Neural progenitor cell (in vitro differentiated cells): ENCODE measurements at regions not wholly inside any gene's neighbourhood (a gene's known extent, or its start where the extent isn't known, plus 50 kb on each side); places are given as distances from the start of the nearest gene placed in this dataset.

ENCODE experiments used
- DNase-seq: peaks from one replicate; pipeline ENCODE4 v3.0.0-alpha.2; 2016; ENCODE audit warnings: low spot score
- H2AFZ ChIP-seq: fragments of 200-600 bp; sonication (generic); replicated peaks from 2 replicates; pipeline ENCODE4 v1.6.1; 2016; ENCODE audit warnings: antibody characterized with exemption
- H3F3A ChIP-seq: fragments of 200-600 bp; sonication (generic); 2 replicates; pipeline ENCODE4 v1.6.1; 2016; ENCODE audit warnings: antibody characterized with exemption, low read depth
- H3K27ac ChIP-seq: fragments of 200-600 bp; sonication (generic); 2 replicates; pipeline ENCODE4 v1.5.1; 2016; ENCODE audit warnings: mild to moderate bottlenecking
- H3K27me3 ChIP-seq: fragments of 200-600 bp; sonication (generic); 2 replicates; pipeline ENCODE4 v1.6.1; 2016; ENCODE audit warnings: mild to moderate bottlenecking, moderate library complexity
- H3K36me3 ChIP-seq: fragments of 200-600 bp; sonication (generic); 2 replicates; pipeline ENCODE4 v1.5.1; 2016
- H3K4me1 ChIP-seq: fragments of 200-600 bp; sonication (generic); 2 replicates; pipeline ENCODE4 v1.6.1; 2016; ENCODE audit warnings: mixed run types
- H3K4me2 ChIP-seq: fragments of 200-600 bp; sonication (generic); 2 replicates; pipeline ENCODE4 v1.6.1; 2016
- H3K4me3 ChIP-seq: fragments of 200-600 bp; sonication (generic); 2 replicates; pipeline ENCODE4 v1.5.1; 2016
- H3K79me2 ChIP-seq: fragments of 200-600 bp; sonication (generic); 2 replicates; pipeline ENCODE4 v1.6.1; 2016; ENCODE audit warnings: low read depth
- H3K9ac ChIP-seq: fragments of 200-600 bp; sonication (generic); 2 replicates; pipeline ENCODE4 v1.6.1; 2016
- H3K9me3 ChIP-seq: fragments of 200-600 bp; sonication (generic); 2 replicates; pipeline ENCODE4 v1.5.1; 2016; ENCODE audit warnings: low read depth
- H4K20me1 ChIP-seq: fragments of 200-600 bp; sonication (generic); 2 replicates; pipeline ENCODE4 v1.6.1; 2016; ENCODE audit warnings: low read depth
- H3K27ac Mint-ChIP-seq: 3 replicates; pipeline ENCODE4 v1.8.0; 2021; ENCODE audit warnings: mixed read lengths
- H3K27me3 Mint-ChIP-seq: 2 replicates; pipeline ENCODE4 v1.8.0; 2022; ENCODE audit warnings: low read depth, mild to moderate bottlenecking, inconsistent platforms, moderate library complexity, mixed read lengths; ENCODE audit not compliant: insufficient read depth
- H3K36me3 Mint-ChIP-seq: 3 replicates; pipeline ENCODE4 v1.8.0; 2021; ENCODE audit warnings: mixed read lengths
- H3K4me1 Mint-ChIP-seq: 3 replicates; pipeline ENCODE4 v1.8.0; 2021; ENCODE audit warnings: mixed read lengths
- H3K4me3 Mint-ChIP-seq: 3 replicates; pipeline ENCODE4 v1.8.0; 2021; ENCODE audit warnings: mild to moderate bottlenecking, moderate library complexity, mixed read lengths
- H3K9me3 Mint-ChIP-seq: 3 replicates; pipeline ENCODE4 v1.8.0; 2020; ENCODE audit warnings: mixed read lengths
- CTCF ChIP-seq: fragments of 200-600 bp; sonication (generic); IDR thresholded peaks from 2 replicates; pipeline ENCODE4 v1.5.1; 2017; ENCODE audit warnings: antibody characterized with exemption, mild to moderate bottlenecking
- EZH2 ChIP-seq: fragments of 200-600 bp; sonication (generic); IDR thresholded peaks from 2 replicates; pipeline ENCODE4 v1.6.1; 2017; ENCODE audit warnings: antibody characterized with exemption, mild to moderate bottlenecking, moderate library complexity
- EZH2phosphoT487 ChIP-seq: fragments of 200-600 bp; sonication (generic); IDR thresholded peaks from 2 replicates; pipeline ENCODE4 v1.6.1; 2017; ENCODE audit warnings: antibody characterized with exemption

- Histone ChIP-seq H3K4me2 (no peak overlapping the region), H3K4me3 (no peak overlapping the region), H3K27ac (no peak overlapping the region), H3K36me3 (no peaks in the 10 kb centered on the region), H4K20me1 (no peaks in the 10 kb centered on the region), H3K4me1 (no peaks in the 10 kb centered on the region), H3K9me3 (no peaks in the 10 kb centered on the region), H3F3A (no peaks in the 10 kb centered on the region), H3K27me3 (no peaks in the 10 kb centered on the region), H2AFZ (no peak overlapping the region), H3K79me2 (no peaks in the 10 kb centered on the region), H3K9ac (no peak overlapping the region)
- Mint-ChIP-seq H3K9me3 (no peaks in the 10 kb centered on the region), H3K4me1 (peaks cover 11% of the 10 kb centered on the region), H3K27me3 (peaks cover 10% of the 10 kb centered on the region), H3K27ac (no peak overlapping the region), H3K36me3 (no peaks in the 10 kb centered on the region), H3K4me3 (no peak overlapping the region)
- no peak for DNase-seq
- TF ChIP-seq EZH2phosphoT487 (no peak), EZH2 (no peak), CTCF (no peak)
Observed at GRCh38 chr2:241924069-241924908, 54.8 kb downstream of the RTP5 start.

- no peak overlapping the region for H3K27ac Mint-ChIP-seq
- Histone ChIP-seq H3K79me2 (no peaks in the 10 kb centered on the region), H4K20me1 (no peaks in the 10 kb centered on the region), H3K27ac (no peak overlapping the region), H2AFZ (no peak overlapping the region), H3K4me1 (no peaks in the 10 kb centered on the region), H3K27me3 (no peaks in the 10 kb centered on the region), H3K9me3 (no peaks in the 10 kb centered on the region), H3F3A (no peaks in the 10 kb centered on the region), H3K4me3 (no peak overlapping the region), H3K4me2 (no peak overlapping the region), H3K9ac (no peak overlapping the region), H3K36me3 (no peaks in the 10 kb centered on the region)
- H3K4me3 Mint-ChIP-seq, result no peak overlapping the region
- no peak for DNase-seq
- peaks cover 15% of the 10 kb centered on the region for H3K4me1 Mint-ChIP-seq
- H3K9me3 Mint-ChIP-seq, result no peaks in the 10 kb centered on the region
- no peak for TF ChIP-seq EZH2
- TF ChIP-seq EZH2phosphoT487, result no peak
- no peak for TF ChIP-seq CTCF
- no peaks in the 10 kb centered on the region for H3K36me3 Mint-ChIP-seq
- peaks cover 10% of the 10 kb centered on the region for H3K27me3 Mint-ChIP-seq
Observed at GRCh38 chr2:241924909-241925250, 55.4 kb downstream of the RTP5 start.

GRCh38 chr2:241925277-241925676 is 55.7 kb downstream of the RTP5 start:
- Histone ChIP-seq H4K20me1 (no peaks in the 10 kb centered on the region), H3K9me3 (no peaks in the 10 kb centered on the region), H3K9ac (no peak overlapping the region), H3K4me2 (no peak overlapping the region), H3K27me3 (no peaks in the 10 kb centered on the region), H3K4me3 (no peak overlapping the region), H3K79me2 (no peaks in the 10 kb centered on the region), H3F3A (no peaks in the 10 kb centered on the region), H3K27ac (no peak overlapping the region), H2AFZ (no peak overlapping the region), H3K4me1 (no peaks in the 10 kb centered on the region), H3K36me3 (no peaks in the 10 kb centered on the region)
- Mint-ChIP-seq H3K27ac (no peak overlapping the region), H3K4me3 (no peak overlapping the region), H3K36me3 (no peaks in the 10 kb centered on the region), H3K9me3 (no peaks in the 10 kb centered on the region), H3K27me3 (peaks cover 10% of the 10 kb centered on the region), H3K4me1 (peaks cover 15% of the 10 kb centered on the region)
- no peak for TF ChIP-seq EZH2
- no peak for TF ChIP-seq CTCF
- no peak for DNase-seq
